Activated CD4-positive, alpha-beta T cell treated with anti-CD3 and anti-CD28 coated beads for 4 hours (primary cell): ENCODE measurements at regions not wholly inside any gene's neighbourhood (a gene's known extent, or its start where the extent isn't known, plus 50 kb on each side); places are given as distances from the start of the nearest gene placed in this dataset.
"Not testable (repeated sequence)": the region's sequence is repeated elsewhere in the genome, so short reads cannot be mapped to it uniquely, and the experiment has no call there.

Source experiments
- DNase-seq, 2 donors: peaks; one replicate each; pipeline ENCODE4 v3.0.0-alpha.2; 2020

DNA sequence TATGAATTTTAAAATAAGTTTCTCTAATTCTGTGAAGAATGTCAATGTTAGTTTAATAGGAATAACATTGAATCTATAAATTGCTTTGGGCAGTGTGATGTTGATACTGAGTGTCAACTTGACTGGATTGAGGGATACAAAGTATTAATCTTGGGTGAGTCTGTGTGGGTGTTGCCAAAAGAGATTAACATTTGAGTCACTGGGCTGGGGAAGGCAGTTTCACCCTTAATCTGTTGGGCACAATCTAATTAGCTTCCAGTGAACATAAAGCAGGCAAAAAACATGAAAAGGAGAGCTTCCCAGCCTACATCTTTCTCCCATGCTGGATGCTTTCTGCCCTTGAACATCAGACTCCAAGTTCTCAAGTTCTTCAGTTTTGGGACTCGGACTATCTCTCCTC lies 832.0 kb upstream of the ARRDC3 start:
- DNase-seq, result no peak

DNA sequence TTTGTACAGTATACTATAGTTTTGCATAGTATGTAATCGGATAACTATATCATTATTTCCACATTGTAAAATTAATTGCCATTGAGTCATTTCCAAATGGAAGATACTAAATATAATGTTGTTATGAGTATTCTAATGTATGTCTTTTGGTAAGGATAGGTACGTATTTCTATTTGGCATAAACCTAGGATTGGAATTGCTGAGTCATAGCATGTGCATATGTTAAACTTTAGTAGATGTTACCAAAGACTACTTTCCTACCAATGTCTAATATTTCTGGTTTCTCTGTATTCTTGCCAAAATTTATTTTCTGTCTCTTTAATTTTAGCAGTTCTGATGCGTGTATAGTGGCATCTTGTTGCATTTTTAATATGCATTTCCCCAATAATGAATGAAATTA lies 825.1 kb upstream of the ARRDC3 start:
- no peak for DNase-seq

DNA sequence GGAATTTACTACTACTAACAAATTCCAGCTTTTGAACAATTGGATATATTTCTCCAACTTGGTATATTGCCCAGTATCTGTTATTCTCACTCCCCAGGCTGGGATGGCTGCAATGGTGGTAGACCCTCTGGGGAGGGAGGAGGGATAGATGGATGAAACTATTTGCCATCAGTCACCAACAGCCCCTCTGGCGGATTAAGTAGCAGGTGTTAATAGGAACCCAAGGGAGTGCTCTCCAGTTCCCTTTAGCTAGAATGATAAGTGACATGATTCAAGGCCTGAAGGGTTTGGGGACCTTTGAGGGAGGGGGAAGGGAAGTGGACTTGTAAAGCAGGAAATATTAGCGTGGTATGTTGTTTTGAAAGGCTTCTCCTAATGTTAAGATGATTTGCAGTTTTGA lies 824.0 kb upstream of the ARRDC3 start:
- no peak for DNase-seq

DNA sequence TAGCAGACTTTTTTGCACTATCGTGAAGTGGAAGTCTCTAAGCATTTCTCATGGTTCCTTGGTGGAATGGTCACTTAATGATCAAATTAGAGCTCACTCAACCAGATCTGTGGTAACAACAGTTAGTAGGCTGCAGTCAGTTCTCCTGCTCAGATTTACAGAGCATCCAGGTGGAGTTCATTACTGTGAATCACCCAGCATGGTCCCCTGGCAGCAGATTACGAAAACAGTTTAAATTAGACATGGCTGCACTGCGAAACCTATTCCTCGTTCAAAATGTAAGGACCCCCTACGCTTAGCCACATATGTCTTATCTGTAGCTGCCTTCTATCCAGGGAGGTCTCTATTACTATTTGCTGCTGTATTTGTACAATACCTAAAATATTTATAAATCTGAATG lies 823.6 kb upstream of the ARRDC3 start:
- no peak for DNase-seq

DNA sequence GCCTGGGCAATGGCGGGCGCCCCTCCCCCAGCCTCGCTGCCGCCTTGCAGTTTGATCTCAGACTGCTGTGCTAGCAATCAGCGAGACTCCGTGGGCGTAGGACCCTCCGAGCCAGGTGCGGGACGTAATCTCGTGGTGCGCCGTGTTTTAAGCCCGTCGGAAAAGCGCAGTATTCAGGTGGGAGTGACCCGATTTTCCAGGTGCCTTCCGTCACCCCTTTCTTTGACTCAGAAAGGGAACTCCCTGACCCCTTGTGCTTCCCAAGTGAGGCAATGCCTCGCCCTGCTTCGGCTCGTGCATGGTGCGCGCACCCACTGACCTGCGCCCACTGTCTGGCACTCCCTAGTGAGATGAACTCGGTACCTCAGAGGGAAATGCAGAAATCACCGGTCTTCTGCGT lies 815.9 kb upstream of the ARRDC3 start:
- not testable (repeated sequence) for DNase-seq

DNA sequence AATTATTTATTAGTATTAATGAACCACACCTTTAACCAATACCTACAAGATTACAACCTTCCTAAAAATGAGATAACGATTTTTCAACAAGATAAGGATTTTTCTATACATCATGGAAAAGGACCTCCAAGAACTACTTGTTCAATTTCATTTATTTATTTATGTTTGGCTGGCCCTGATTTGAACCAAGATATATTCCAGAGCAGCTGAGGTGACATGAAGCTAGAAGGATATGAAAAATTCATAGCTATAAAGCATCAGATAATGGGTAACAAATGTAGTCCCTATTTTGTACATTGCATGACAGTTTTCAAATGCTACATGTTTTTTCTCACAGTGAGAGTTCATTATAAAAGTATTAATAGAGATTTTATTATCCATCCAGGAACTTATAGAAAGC lies 798.5 kb upstream of the ARRDC3 start:
- DNase-seq, result no peak

DNA sequence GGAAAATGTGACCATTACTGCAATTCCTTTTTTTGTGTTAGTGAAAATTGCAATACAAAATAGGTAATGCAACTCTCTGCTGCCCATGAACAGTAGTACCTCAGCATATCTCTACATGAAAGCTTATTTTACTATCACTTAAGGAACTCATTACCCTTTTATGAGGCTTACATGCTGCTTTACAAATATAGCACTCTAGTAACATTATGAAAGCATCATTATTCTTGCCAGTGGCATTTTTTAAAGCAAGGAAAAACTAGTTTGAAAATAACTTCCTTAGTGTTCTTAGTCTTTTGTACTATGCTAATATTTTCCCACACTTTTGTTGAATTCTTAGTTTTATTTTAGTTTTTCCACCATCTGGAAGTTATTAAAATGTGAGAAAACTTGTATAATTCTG lies 797.3 kb upstream of the ARRDC3 start:
- no peak for DNase-seq

DNA sequence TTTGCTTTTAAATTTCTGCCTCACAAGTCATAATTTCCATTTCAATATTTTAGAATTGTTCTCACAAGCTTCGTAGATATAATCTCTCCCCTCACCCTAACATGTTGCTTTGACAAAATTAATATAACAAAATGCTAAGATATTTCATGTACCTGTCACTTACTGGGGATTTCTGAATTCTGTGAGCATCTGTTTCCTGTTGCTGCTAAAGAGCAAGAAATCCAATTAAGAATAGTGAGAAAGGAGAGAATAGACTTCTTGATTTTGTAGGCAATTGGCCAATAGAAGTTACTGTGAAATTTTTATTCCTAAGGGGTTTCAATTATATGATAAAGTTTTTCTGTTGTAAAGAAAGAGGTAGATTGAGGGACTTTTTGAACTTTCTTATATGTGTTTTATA lies 796.5 kb upstream of the ARRDC3 start:
- DNase-seq, result no peak

DNA sequence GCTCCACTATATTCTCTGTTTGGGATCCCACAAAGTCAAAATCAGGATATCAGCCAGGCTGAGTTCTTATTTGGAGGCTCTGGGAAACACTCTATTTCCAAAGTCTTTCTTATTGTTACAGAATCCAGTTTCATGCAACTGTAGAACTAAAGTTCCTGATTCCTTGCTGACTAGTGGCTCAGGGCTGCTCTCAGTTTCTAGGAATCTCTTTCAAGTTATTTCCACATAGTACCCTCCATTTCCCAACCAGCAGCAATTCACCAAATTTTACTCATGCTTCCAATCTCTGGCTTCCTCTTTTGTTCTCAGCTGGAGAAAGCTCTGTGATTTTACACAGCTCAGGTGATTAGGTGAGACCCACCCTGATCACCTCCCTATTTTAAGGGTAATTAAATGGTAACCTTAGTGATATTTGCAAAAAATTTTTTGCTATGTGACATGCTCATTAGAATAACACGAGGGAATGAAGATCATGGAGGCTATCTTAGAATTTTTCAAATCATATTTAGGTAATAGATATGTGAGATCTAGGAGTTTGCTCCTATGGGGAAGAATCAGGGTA lies 794.9 kb upstream of the ARRDC3 start:
- DNase-seq, result no peak

DNA sequence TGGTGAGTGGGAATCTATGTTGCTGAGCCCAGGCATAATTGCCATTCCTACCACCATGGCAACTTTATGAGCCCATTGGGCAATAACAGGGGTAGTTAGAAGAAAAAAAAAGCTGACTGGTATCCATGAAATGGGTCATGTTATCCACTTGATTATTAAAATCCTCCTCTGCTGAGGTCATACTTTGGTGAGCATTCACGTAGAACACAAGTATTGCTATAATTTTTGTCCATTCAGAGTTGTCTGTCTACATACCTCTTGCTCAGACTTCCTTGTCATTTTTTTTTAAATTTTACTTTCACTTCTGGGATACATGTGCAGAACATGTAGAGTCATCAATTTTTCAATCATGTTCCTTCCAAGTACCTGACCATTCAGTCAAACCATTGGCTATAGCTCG lies 780.8 kb upstream of the ARRDC3 start:
- no peak for DNase-seq

DNA sequence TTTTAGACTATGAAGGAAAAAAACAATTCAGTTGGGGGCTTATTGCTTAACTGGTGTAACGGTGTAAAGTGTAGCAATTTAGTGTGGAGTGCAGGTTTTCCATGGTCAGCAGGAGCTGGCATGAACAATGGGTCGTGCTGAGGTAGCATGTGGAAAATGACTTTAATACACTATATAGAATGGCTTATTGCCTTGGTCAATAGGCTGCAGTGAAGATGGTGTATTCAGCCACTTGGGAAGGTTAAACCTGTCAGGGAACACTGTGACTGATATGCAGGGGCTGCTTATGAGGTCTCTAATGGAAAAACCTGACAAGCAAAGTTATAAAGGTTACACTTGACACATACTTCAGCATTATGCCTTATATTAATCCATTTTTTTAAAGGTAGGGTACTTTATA lies 764.7 kb upstream of the ARRDC3 start:
- no peak for DNase-seq

DNA sequence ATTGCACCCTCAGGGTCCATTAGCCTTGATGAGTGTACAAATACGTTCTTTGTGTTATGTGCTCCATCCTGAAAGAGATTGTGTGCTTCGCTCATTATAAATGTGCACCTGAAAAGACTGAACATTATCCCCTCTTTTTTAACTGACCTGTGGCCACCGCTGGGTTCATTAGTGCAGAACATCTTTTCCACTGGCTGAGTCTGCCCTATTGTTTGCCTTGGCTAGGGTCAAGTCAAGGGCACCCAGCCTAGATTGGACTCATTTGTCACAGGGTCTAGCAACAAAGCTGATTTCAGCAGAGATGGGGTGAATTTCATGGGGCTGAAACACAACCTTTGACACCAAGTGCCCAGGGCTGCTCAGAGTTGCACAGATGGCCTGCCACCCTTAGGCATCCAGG lies 764.1 kb upstream of the ARRDC3 start:
- DNase-seq, result no peak

DNA sequence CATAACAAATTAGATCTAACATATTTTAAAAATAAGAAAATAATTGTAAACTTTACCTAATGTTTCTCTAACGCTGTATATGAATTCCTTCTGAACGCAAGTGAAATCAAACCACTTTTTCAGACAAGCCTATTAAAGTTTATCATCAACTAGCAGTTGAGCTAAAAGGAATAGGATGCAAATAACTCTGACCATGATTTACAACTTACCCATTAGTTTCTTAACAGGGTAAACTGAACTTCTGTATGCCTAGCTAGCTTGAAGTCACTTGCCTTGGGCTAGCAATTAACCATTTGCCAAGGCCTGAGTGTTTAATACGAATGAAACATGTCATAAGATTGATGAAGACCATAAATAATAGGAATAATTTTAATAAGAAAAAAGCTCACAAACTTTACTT lies 762.7 kb upstream of the ARRDC3 start:
- DNase-seq, result no peak

DNA sequence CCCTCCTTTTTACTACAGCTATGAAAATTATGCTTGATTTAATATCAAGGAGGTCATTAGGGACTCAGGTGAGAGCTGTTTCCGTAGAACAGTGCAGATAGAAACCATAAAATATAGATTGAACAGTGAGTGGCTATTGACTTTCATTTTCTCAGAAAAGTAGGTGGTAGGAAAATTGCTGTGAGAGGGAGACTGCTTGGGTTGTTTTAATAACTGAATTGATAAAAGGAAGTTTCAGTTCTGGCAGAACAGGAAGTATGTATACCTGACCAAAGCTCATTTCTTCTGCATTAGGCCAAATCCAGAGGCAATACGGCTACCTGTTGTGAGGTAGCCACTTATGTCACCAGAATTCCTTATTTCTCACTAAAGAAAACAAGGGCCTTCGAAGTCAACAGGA lies 761.7 kb upstream of the ARRDC3 start:
- DNase-seq, result no peak

DNA sequence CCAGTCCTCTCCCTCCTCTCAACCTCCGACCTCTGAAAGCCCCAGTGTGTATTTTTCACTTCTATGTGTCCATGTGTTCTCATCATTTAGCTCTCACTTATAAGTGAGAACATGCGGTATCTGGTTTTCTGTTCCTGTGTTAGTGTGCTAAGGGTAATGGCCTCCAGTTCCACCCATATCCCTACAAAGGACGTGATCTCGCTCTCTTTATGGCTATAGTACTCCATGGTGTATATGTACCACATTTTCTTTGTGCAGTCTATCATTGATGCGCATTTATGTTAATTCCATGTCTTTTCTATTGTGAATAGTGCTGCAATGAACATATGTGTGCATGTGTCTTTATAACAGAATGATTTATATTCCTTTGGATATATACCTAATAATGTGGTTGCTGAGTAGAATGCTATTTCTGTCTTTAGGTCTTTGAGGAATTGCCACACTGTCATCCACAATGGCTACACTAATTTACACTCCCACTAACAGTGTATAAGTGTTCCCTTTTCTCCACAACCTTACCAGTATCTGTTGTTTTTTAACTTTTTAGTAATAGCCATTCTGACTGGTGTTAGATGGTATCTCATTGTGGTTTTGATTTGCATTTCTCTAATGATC lies 749.3 kb upstream of the ARRDC3 start:
- DNase-seq, result not testable (repeated sequence)

DNA sequence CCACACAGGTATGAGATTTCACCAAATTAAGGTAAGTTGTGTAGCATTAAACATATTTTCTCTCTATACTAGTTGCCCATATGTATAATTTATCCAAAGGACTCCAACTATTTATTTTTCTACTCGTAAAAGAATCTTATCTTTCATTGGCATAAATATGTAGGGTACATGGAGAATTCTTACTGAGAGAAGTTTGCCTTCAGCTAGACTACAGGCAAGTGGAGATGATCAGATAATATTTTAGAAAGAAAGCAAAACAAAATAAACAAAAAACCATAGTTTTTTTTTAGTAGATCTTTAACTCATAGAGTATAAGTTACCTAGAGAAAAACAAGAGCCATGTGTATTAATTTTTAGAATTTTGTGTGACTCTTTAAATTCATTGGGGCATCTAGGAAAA lies 743.1 kb upstream of the ARRDC3 start:
- no peak for DNase-seq

DNA sequence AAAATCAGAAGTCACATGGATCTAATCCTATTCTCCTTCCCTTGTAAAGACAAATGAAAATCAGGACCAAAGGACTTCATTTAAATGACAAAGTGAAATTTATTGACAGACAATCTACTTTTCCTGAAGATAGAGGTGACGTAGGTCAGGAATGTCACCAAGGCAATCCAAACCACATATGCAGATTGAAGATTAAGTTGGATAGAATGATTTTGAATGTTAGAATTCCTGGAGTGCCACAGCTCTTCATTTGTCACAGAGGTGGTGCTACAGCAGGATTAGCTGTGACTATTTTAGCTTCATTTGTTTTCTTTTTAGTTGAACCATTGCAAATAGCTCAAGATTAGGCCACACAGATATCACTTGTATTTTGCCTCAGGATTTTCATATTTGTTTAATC lies 736.0 kb upstream of the ARRDC3 start:
- no peak for DNase-seq

DNA sequence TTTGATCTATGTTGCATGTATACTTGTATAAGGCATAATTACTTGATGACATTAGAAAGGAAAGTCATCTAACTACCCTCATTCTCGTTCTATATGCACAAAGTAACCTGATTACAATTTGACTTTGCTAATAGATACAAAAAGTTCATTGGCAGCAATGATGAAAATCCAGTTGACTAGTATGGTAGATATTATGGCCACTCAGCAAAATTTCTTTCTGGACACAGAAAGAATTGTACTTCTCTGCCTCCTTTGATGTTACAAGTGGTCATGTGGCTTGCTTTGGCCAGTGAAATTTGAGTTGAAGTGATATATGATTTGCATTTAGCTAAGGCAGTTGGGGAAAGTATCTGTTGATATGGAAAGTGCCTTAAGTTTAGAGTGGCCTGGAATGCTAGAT lies 723.7 kb upstream of the ARRDC3 start:
- DNase-seq, result no peak

DNA sequence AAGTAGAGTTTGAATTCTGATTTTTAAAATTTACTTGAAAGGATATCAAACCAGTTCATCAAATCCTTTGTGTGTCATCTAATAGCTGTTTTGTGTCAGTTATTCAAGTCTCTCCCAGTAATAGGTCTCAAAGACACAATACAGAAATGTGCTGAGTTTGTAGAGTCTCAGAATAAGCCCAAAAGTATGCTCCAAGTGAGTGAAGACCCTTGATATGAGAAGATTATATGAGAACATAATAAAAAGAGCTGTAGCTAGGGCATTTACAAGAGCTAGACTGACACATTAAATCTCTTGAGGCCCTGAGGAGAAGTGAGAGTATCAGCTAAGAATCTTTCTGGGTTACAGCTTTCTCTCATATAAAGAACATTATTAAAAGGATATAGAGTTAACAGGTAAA lies 721.0 kb upstream of the ARRDC3 start:
- DNase-seq, result no peak

DNA sequence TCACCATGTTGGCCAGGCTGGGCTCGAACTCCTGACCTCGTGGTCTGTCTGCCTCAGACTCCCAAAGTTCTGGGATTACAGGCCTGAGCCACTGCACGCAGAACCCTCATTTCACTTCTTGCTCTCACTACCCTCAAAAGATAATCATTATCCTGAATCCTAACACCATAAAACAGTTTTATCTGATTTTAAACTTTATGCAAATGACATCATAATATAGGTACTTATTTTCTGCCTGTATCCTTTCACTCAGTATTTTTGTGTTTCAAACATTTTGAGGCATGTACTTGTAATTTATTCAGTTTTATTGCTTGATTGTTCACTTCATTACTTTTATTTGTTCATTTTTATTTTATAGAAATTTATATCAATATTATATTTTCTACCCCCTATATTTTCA lies 719.2 kb upstream of the ARRDC3 start:
- DNase-seq, result no peak

DNA sequence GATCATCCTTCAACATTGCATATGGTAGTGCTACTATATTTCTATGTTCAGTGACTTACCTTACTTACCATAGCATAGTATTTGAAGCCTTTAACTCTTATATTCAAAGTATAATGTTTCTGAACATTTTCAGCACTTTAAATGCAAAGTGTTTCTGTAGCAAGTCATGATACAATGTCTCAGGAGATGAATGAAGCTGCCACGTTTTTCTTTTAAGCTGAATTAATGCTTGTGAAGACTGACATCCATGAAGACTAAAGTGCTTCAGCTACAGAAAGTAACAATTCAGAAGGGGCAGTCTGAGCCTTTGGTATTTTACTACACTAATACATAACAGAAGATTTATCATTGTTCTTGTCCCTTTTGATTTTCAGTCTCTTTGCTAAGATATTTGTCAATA lies 709.1 kb upstream of the ARRDC3 start:
- no peak for DNase-seq

DNA sequence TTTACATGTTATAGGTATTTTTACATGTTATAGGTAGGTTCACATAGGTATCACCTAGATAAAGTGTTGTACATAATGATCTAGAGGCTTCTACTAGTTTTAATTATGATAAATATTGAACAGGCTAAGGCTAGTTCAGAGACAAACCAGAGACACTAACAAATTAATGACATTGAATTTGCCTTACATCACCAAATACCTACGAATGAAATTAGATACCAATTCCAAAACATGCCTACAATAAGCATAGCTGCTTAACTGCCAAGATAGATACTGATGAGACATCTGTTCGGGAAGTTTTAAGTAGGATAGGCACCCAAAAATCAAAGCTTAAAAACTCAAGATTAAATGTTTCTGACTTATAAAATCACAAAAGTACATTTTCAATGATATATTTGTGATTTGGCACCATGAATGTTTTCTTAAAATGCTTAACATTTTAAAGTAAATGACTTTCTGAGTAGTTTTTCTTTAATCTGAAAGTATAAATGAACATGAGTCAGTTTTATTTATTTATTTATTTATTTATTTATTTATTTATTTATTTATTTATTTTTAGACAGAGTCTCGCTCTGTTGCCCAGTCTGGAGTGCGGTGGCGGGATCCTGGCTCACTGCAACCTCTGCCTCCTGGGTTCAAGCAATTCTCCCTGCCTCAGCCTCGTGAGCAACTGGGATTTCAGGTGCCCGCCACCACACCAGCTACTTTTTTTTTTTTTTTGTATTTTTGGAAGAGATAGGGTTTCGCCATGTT lies 703.1 kb upstream of the ARRDC3 start:
- DNase-seq, result no peak

DNA sequence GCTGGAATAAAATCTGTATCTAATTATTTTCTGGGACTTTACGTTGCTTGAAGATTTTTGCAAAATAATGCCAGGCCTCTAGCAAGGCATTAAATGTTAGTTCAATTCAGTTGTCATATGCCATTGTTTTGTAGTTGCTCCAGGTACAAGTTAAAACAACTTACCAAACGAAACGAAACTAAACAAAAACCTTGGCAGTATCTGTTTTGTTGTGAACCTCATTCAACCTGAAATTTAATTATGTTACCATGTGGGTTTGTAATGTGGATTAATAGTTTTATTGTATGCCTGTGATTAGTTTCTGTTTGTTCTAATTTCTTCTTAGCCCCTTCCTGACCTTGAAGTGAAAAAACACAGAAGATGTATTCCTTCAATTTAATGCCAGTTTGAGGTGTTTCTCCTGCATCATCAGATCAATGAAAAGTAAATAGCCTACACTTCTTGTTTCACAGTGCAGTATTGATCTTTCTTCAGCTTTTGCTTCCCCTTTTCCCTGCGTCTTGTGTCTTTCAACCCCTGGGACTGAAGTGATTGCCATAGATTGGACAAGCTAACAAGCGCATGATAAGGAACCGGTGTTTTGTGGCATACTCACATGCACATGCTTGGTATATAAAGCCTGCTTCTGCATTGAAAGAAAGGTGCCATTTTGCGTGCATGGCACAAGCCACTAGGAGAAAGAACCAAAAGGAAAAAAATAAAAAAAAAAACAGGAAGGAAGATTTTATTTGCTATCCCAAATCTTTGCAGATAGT lies 699.0 kb upstream of the ARRDC3 start:
- no peak for DNase-seq

DNA sequence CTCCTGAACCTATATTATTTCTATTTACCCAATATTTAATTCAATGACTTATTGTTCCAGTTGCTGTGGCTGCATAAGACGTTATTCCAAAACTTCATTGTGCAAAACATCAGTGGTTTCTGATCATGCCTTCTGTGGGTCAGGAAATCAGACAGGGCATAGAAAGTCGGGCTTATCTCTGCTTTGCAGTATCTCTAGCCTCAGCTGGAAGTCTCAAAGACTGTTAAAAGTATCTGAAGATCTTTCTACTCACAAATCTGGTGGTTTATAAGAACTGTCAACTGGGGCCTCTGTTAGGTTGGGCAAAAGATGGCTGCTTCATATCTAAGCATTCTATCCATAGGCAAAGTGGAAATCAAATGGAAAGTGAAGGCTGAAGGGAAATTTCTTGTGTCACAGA lies 687.7 kb upstream of the ARRDC3 start:
- DNase-seq, result no peak
